ENCODE measurements at regions not wholly inside any gene's neighbourhood (a gene's known extent, or its start where the extent isn't known, plus 50 kb on each side); places are given as distances from the start of the nearest gene placed in this dataset.

- CTCF ChIA-PET, result no interaction called here
- no peaks in the 10 kb centered on the region for H3K4me1 ChIP-seq (ENCODE audit: control insufficient read depth in 1 of 2, insufficient read depth in 2 of 2, low read length in 2 of 2)
Measured at GRCh38 chr16:13835387-13835786, 84.6 kb upstream of the ERCC4 start.

More at GRCh38 chr16:13835387-13835786, 84.6 kb upstream of the ERCC4 start:
- Histone ChIP-seq H3K9ac (ENCODE audit: low read length) (no peak overlapping the region), H3K4me2 (ENCODE audit: low read length) (no peak overlapping the region), H3K27me3 (ENCODE audit: insufficient read depth, low read length) (peaks cover 34% of the 10 kb centered on the region), H3K36me3 (ENCODE audit: control insufficient read depth in 1 of 2, insufficient read depth in 2 of 2, low read length in 2 of 2) (no peaks in the 10 kb centered on the region), H3K9me2 (ENCODE audit: insufficient read depth) (no peaks in the 10 kb centered on the region), H3K79me2 (ENCODE audit: insufficient read depth, low read length) (no peaks in the 10 kb centered on the region), H3K9me3 (ENCODE audit: control insufficient read depth in 1 of 2, insufficient read depth in 1 of 2, low read depth in 1 of 2, low read length in 2 of 2) (no peaks in the 10 kb centered on the region), H3K27ac (ENCODE audit: low read depth, low read length) (no peak overlapping the region), H3K4me3 (replicated peaks in 1 of 2; ENCODE audit: low read depth in 1 of 2, low read length in 2 of 2) (no peak overlapping the region), H2AFZ (ENCODE audit: low read depth, low read length, poor library complexity, severe bottlenecking) (no peak overlapping the region), H4K20me1 (ENCODE audit: insufficient read depth) (no peaks in the 10 kb centered on the region)
- BruUV-seq (replicated peaks), result no TSS peak
- TF ChIP-seq FOSL1 (IDR thresholded peaks at IDR 0.05; ENCODE audit: low read depth) (no peak), CEBPB (IDR thresholded peaks at IDR 0.05; ENCODE audit: low read depth) (no peak), EZH2phosphoT487 (IDR thresholded peaks at IDR 0.05; ENCODE audit: borderline replicate concordance) (no peak), SRF (IDR thresholded peaks at IDR 0.05; ENCODE audit: low read depth) (no peak), ELF1 (IDR thresholded peaks at IDR 0.05; ENCODE audit: borderline replicate concordance, low read depth) (no peak), CBX3 (IDR thresholded peaks at IDR 0.05; ENCODE audit: low read depth) (no peak), ATF3 (IDR thresholded peaks at IDR 0.05) (no peak), RAD21 (IDR thresholded peaks at IDR 0.05; ENCODE audit: low read depth) (no peak), ZNF274 (IDR thresholded peaks at IDR 0.05; ENCODE audit: low read depth, low read length) (no peak), ZFX (IDR thresholded peaks at IDR 0.05) (no peak), SP1 (IDR thresholded peaks at IDR 0.05; ENCODE audit: low read depth) (no peak), EZH2 (IDR thresholded peaks at IDR 0.05) (no peak), JUND (IDR thresholded peaks at IDR 0.05) (no peak), TCF7L2 (IDR thresholded peaks at IDR 0.05; ENCODE audit: borderline replicate concordance, extremely low read depth, insufficient read depth, insufficient read length) (no peak), SIN3A (IDR thresholded peaks at IDR 0.05; ENCODE audit: low read depth) (no peak), REST (IDR thresholded peaks at IDR 0.05; ENCODE audit: low read depth) (no peak), MAX (IDR thresholded peaks at IDR 0.05) (no peak)
- ChIA-PET POLR2A (no interaction called here), RAD21 (ENCODE audit: low non-redundant PET in 1 of 2, low total read pairs in 2 of 2, uncharacterized antibody in 2 of 2, unreplicated experiment in 2 of 2) (no interaction called here)
- intact Hi-C loops (cut with micrococcal nuclease), result no loop called here
- ATAC-seq (no peak), DNase-seq (ENCODE audit: low read depth, low spot score) (no peak)
